Brain microvascular endothelial cell (primary cell): ENCODE measurements at regions not wholly inside any gene's neighbourhood (a gene's known extent, or its start where the extent isn't known, plus 50 kb on each side); places are given as distances from the start of the nearest gene placed in this dataset.

Experiments
- DNase-seq: peaks from one replicate; pipeline ENCODE4 v3.0.0-alpha.2; 2020
- H3K27ac ChIP-seq: fragments of 250-450 bp; sonication (Bioruptor Pico); 2 replicates; pipeline ENCODE4 v1.5.1; 2020; ENCODE audit warnings: mild to moderate bottlenecking, moderate library complexity
- H3K27me3 ChIP-seq: fragments of 250-450 bp; sonication (Bioruptor Pico); replicated peaks from 2 replicates; pipeline ENCODE4 v1.5.1; 2020; ENCODE audit warnings: mild to moderate bottlenecking
- H3K36me3 ChIP-seq: fragments of 250-450 bp; sonication (Bioruptor Pico); replicated peaks from 2 replicates; pipeline ENCODE4 v1.5.1; 2020; ENCODE audit warnings: mild to moderate bottlenecking
- H3K4me3 ChIP-seq: 2 replicates; pipeline ENCODE4 v1.5.1; 2011; ENCODE audit warnings: low read depth, mild to moderate bottlenecking, control low read depth, low read length, moderate library complexity
- CTCF ChIP-seq: IDR thresholded peaks from 2 replicates; pipeline ENCODE4 v1.5.1; 2011; ENCODE audit warnings: low read depth, mild to moderate bottlenecking, moderate library complexity, low read length, control low read depth, inconsistent platforms; ENCODE audit errors: missing control alignments
- in situ Hi-C: cut with HindIII; loops from 2 replicates; pipeline ENCODE4 v1.10.0; 2017; ENCODE audit warnings: low sequenced_read_pairs, low pct_ligation_motif_present

GRCh38 chr13:69461397-69461796 lies 646.2 kb upstream of the ATXN8OS start:
- TF ChIP-seq CTCF: no peak
- no peak for DNase-seq
- H3K27me3 ChIP-seq: no peaks in the 10 kb centered on the region
- no peak overlapping the region for H3K4me3 ChIP-seq
- H3K36me3 ChIP-seq: no peaks in the 10 kb centered on the region
- in situ Hi-C loops: no loop called here
- H3K27ac ChIP-seq: no peak overlapping the region

DNA sequence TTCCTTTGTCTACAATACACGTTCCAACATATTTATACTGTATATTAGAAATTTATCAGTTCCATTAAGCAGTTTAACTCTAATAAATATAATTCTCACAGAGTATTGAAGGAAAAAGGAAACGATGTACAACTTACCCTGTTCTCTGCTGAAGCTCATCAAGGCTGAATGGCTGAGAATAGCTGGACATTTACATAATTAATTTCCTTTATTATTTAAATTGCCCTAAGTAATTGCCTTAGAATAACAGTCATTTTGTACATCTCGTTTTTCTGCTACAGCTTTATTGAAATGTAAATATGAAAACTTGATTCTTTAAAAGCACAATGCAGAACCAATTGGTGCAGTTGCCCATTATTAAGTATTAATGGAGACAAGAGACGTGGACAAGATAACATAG lies 648.3 kb upstream of the ATXN8OS start:
- TF ChIP-seq CTCF: no peak
- DNase-seq: no peak
- no peaks in the 10 kb centered on the region for H3K27me3 ChIP-seq
- no peaks in the 10 kb centered on the region for H3K36me3 ChIP-seq
- in situ Hi-C loops: no loop called here
- no peak overlapping the region for H3K4me3 ChIP-seq
- no peak overlapping the region for H3K27ac ChIP-seq

- no peak overlapping the region for H3K4me3 ChIP-seq
- no peak overlapping the region for H3K27ac ChIP-seq
- H3K27me3 ChIP-seq: no peaks in the 10 kb centered on the region
- DNase-seq: no peak
- TF ChIP-seq CTCF: no peak
- in situ Hi-C loops: no loop called here
- H3K36me3 ChIP-seq: no peaks in the 10 kb centered on the region
These were observed 649.6 kb upstream of the ATXN8OS start for GRCh38 chr13:69458013-69458412.

DNA sequence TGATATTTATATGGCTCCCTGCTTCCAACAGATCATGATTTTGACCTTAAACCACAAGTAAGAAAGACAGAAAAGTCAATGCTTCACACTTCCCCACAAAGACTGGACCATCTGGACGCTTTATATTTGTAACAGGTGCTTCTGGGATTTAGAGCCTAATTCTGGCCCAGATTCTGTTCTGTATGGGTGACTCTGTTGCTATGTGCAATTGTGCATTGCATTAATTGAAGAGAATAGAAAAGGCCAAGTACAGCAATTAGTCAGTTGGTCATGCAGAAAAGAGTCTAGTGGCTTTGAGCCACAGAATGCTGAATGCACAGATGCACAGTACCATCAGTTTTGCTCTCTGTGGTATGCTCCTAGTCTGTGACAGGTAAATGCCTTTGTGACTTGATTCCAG lies 657.4 kb upstream of the ATXN8OS start:
- no peak for DNase-seq
- no peaks in the 10 kb centered on the region for H3K36me3 ChIP-seq
- no peak for TF ChIP-seq CTCF
- in situ Hi-C loops: no loop called here
- no peaks in the 10 kb centered on the region for H3K27me3 ChIP-seq
- H3K27ac ChIP-seq: no peak overlapping the region
- no peak overlapping the region for H3K4me3 ChIP-seq

DNA sequence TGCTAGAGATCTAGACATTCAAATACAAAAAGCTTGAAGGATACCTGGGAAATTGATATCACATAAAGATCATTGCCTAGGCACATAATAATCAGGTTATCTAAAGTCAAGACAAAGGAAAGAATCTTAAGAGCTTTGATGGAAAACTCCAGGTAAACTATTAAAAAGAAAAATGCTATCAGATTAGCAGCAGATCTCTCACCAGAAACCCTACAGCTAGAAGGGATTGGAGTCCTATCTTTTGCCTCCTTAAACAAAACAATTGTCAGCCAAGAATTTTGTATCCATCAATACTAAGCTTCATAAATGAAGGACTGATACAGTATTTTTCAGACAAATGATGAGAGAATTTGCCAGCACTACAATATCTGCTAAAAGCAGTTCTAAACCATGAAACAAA lies 682.4 kb upstream of the ATXN8OS start:
- Histone ChIP-seq H3K36me3 (no peaks in the 10 kb centered on the region), H3K27me3 (no peaks in the 10 kb centered on the region), H3K27ac (no peak overlapping the region), H3K4me3 (no peak overlapping the region)
- in situ Hi-C loops: no loop called here
- no peak for TF ChIP-seq CTCF
- DNase-seq: no peak

- no peak for DNase-seq
- Histone ChIP-seq H3K27ac (no peak overlapping the region), H3K36me3 (no peaks in the 10 kb centered on the region), H3K4me3 (no peak overlapping the region), H3K27me3 (no peaks in the 10 kb centered on the region)
- TF ChIP-seq CTCF: no peak
- in situ Hi-C loops: no loop called here
These were observed 683.8 kb upstream of the ATXN8OS start for GRCh38 chr13:69423844-69424243.
